IMR-90 (cell line): ENCODE measurements at regions not wholly inside any gene's neighbourhood (a gene's known extent, or its start where the extent isn't known, plus 50 kb on each side); places are given as distances from the start of the nearest gene placed in this dataset.

Experiments
- ATAC-seq: fragments of 200-7000 bp; cut with Tn5 transposase; 2 replicates; pipeline ENCODE4 v1.9.1; 2020; ENCODE audit warnings: low read depth, mild to moderate bottlenecking, moderate library complexity
- BruUV-seq: library from RNA; stranded (reverse); fragments of 400-500 nt; replicated peaks from 2 replicates; lab custom pipeline; 2021; lab: Mats Ljungman, UMichigan
- CTCF ChIA-PET: fragments of 300-600 bp; formaldehyde crosslinking; extraction: SDS; loops from one replicate; lab custom pipeline; 2021; ENCODE audit warnings: antibody characterized with exemption; lab: Yijun Ruan, JAX
- POLR2A ChIA-PET: fragments of 300-600 bp; sonication (Branson Sonifier 250); formaldehyde crosslinking; loops from one replicate; lab custom pipeline; 2022; ENCODE audit warnings: antibody characterized with exemption; ENCODE audit not compliant: unreplicated experiment; lab: Charles Lee
- DNase-seq: peaks from one replicate; pipeline ENCODE4 v3.0.0; 2013
- H2AFZ ChIP-seq: replicated peaks from 2 replicates; pipeline ENCODE3; 2013; ENCODE audit warnings: low read length, mild to moderate bottlenecking; ENCODE audit not compliant: poor library complexity
- H2AK5ac ChIP-seq: 2 replicates; pipeline ENCODE4 v1.6.1; 2013; ENCODE audit warnings: low read depth, low read length, inconsistent platforms
- H2AK9ac ChIP-seq: replicated peaks from 2 replicates; pipeline ENCODE3; 2013; ENCODE audit warnings: mild to moderate bottlenecking, low read depth, low read length, moderate library complexity; ENCODE audit not compliant: poor library complexity
- H2BK120ac ChIP-seq: 2 replicates; pipeline ENCODE4 v1.6.1; 2013; ENCODE audit warnings: low read depth, low read length, inconsistent platforms
- H2BK15ac ChIP-seq: 3 replicates; pipeline ENCODE4 v1.6.1; 2013; ENCODE audit warnings: low read depth, low read length, inconsistent platforms
- H2BK20ac ChIP-seq: 2 replicates; pipeline ENCODE4 v1.6.1; 2013; ENCODE audit warnings: low read depth, mild to moderate bottlenecking, inconsistent platforms, low read length, moderate library complexity
- H2BK5ac ChIP-seq: 2 replicates; pipeline ENCODE4 v1.6.1; 2013; ENCODE audit warnings: mild to moderate bottlenecking, low read depth, low read length, inconsistent platforms; ENCODE audit not compliant: poor library complexity, severe bottlenecking
- H3K14ac ChIP-seq: replicated peaks from 2 replicates; pipeline ENCODE4 v1.6.1; 2013; ENCODE audit warnings: low read depth, low read length, inconsistent platforms
- H3K18ac ChIP-seq: 2 replicates; pipeline ENCODE4 v1.6.1; 2013; ENCODE audit warnings: low read depth, low read length, control low read depth
- H3K23ac ChIP-seq: 2 replicates; pipeline ENCODE4 v1.6.1; 2013; ENCODE audit warnings: low read depth, low read length, inconsistent platforms
- H3K27ac ChIP-seq: 2 replicates; pipeline ENCODE4 v1.5.1; 2013; ENCODE audit warnings: mild to moderate bottlenecking, control low read depth, low read length; ENCODE audit not compliant: insufficient read depth
- H3K27me3 ChIP-seq: 2 replicates; pipeline ENCODE4 v1.6.1; 2013; ENCODE audit warnings: low read length; ENCODE audit not compliant: control insufficient read depth, insufficient read depth
- H3K36me3 ChIP-seq: 2 replicates; pipeline ENCODE4 v1.6.1; 2013; ENCODE audit warnings: low read length, mixed read lengths; ENCODE audit not compliant: control insufficient read depth, insufficient read depth
- H3K4ac ChIP-seq: 2 replicates; pipeline ENCODE4 v1.6.1; 2013; ENCODE audit warnings: low read depth, low read length, inconsistent platforms
- H3K4me1 ChIP-seq: 2 replicates; pipeline ENCODE4 v1.6.1; 2013; ENCODE audit warnings: low read length, mixed read lengths; ENCODE audit not compliant: control insufficient read depth, insufficient read depth
- H3K4me2 ChIP-seq: 2 replicates; pipeline ENCODE4 v1.6.1; 2013; ENCODE audit warnings: low read depth, mild to moderate bottlenecking, control low read depth, low read length, moderate library complexity
- H3K4me3 ChIP-seq: 2 replicates; pipeline ENCODE4 v1.5.1; 2013; ENCODE audit warnings: low read depth, mild to moderate bottlenecking, control low read depth, low read length, moderate library complexity; ENCODE audit not compliant: insufficient read depth
- H3K56ac ChIP-seq: 2 replicates; pipeline ENCODE4 v1.6.1; 2013; ENCODE audit warnings: low read length, inconsistent platforms; ENCODE audit not compliant: insufficient read depth; ENCODE audit errors: extremely low read depth
- H3K79me1 ChIP-seq, 2 experiments: 2 replicates each; pipeline ENCODE4 v1.6.1; 2013; ENCODE audit warnings: low read length in 2 of 2, inconsistent platforms in 1 of 2, low read depth in 1 of 2
- H3K9ac ChIP-seq: 2 replicates; pipeline ENCODE4 v1.6.1; 2013; ENCODE audit warnings: low read depth, low read length, control low read depth
- H3K9me1 ChIP-seq: 2 replicates; pipeline ENCODE4 v1.6.1; 2013; ENCODE audit warnings: low read length, inconsistent platforms; ENCODE audit not compliant: insufficient read depth
- H3K9me3 ChIP-seq: 2 replicates; pipeline ENCODE4 v1.6.1; 2013; ENCODE audit warnings: low read length; ENCODE audit not compliant: control insufficient read depth, insufficient read depth
- H4K20me1 ChIP-seq: 2 replicates; pipeline ENCODE4 v1.6.1; 2013; ENCODE audit warnings: low read length, inconsistent platforms; ENCODE audit not compliant: insufficient read depth
- H4K5ac ChIP-seq: 2 replicates; pipeline ENCODE4 v1.6.1; 2013; ENCODE audit warnings: mild to moderate bottlenecking, low read depth, low read length, control low read depth
- H4K8ac ChIP-seq, 2 experiments: 2 replicates each; pipeline ENCODE4 v1.6.1; 2013; ENCODE audit warnings: low read depth in 2 of 2, low read length in 2 of 2, control low read depth in 1 of 2, inconsistent platforms in 1 of 2
- H4K91ac ChIP-seq: 2 replicates; pipeline ENCODE4 v1.6.1; 2013; ENCODE audit warnings: low read depth, low read length, inconsistent platforms; ENCODE audit not compliant: insufficient read depth
- BHLHE40 ChIP-seq: fragments of 150-350 bp; IDR thresholded peaks from 2 replicates; pipeline ENCODE4 v1.6.1; 2016; ENCODE audit warnings: mild to moderate bottlenecking, low read depth, low read length
- CTCF ChIP-seq: conservative IDR thresholded peaks from 2 replicates; pipeline ENCODE4 v1.5.1; 2012; ENCODE audit warnings: mild to moderate bottlenecking, low read depth, low read length, improper control_type of control experiment
- ELK1 ChIP-seq: fragments of 150-350 bp; IDR thresholded peaks from 2 replicates; pipeline ENCODE4 v1.6.1; 2016; ENCODE audit warnings: low read depth, mild to moderate bottlenecking, low read length, moderate library complexity, borderline replicate concordance
- MAFK ChIP-seq: IDR thresholded peaks from 2 replicates; pipeline ENCODE4 v1.6.1; 2012; ENCODE audit warnings: low read depth, low read length, improper control_type of control experiment
- MAZ ChIP-seq: IDR thresholded peaks from 2 replicates; pipeline ENCODE4 v1.6.1; 2012; ENCODE audit warnings: low read depth, mild to moderate bottlenecking, low read length, improper control_type of control experiment, moderate library complexity, borderline replicate concordance
- WGBS, 2 experiments: methylation state at CpG; one replicate each; pipeline versions ENCODE4 v1.1.5 to v1.1.7; 2013; ENCODE audit warnings: missing lambda C conversion rate in 2 of 2; ENCODE audit not compliant: insufficient read length in 1 of 2; ENCODE audit errors: extremely low coverage in 2 of 2; 5-methylcytosine and 5-hydroxymethylcytosine counted together
- dilution Hi-C: fragments of 300-500 bp; cut with HindIII; formaldehyde crosslinking; loops from one replicate; pipeline ENCODE4 v1.14.3; 2018; ENCODE audit warnings: low sequenced_read_pairs; ENCODE audit not compliant: unreplicated experiment
- in situ Hi-C: fragments of 300-500 bp; cut with MboI; formaldehyde crosslinking; loops from 3 replicates; pipeline ENCODE4 v1.14.3; 2019; ENCODE audit warnings: low sequenced_read_pairs, inconsistent platforms, mixed read lengths
- intact Hi-C: fragments of 100-400 bp; cut with micrococcal nuclease; formaldehyde crosslinking; loops from 2 replicates; pipeline ENCODE4 v1.10.0; 2022

- no peak overlapping the region for H3K9ac ChIP-seq
- ATAC-seq, result no peak
- H3K4me1 ChIP-seq, result no peaks in the 10 kb centered on the region
- H2BK5ac ChIP-seq, result no peak overlapping the region
- no peak overlapping the region for H4K5ac ChIP-seq
- H3K23ac ChIP-seq, result no peak overlapping the region
- H2AK5ac ChIP-seq, result no peak overlapping the region
- H3K9me1 ChIP-seq, result no peaks in the 10 kb centered on the region
- no peak overlapping the region for H3K56ac ChIP-seq
- H4K91ac ChIP-seq, result no peak overlapping the region
- WGBS, 2 experiments, result no CpG with 5 or more reads among the region's 3 CpGs
- H3K27me3 ChIP-seq, result no peaks in the 10 kb centered on the region
- no peak overlapping the region for H3K18ac ChIP-seq
- no peak overlapping the region for H3K4me3 ChIP-seq
- CTCF ChIA-PET, result no interaction called here
- in situ Hi-C loops (no loop called here), intact Hi-C loops (no loop called here), dilution Hi-C loops (no loop called here)
- no peak overlapping the region for H2BK120ac ChIP-seq
- H2BK20ac ChIP-seq, result no peak overlapping the region
- H3K4ac ChIP-seq, result no peak overlapping the region
- no peaks in the 10 kb centered on the region for H3K9me3 ChIP-seq
- no peaks in the 10 kb centered on the region for H3K36me3 ChIP-seq
- no peak overlapping the region for H2BK15ac ChIP-seq
- H2AFZ ChIP-seq, result no peak overlapping the region
- no peak overlapping the region for H4K8ac ChIP-seq
- H3K14ac ChIP-seq, result no peak overlapping the region
- no peak for DNase-seq
- H3K27ac ChIP-seq, result no peak overlapping the region
- TF ChIP-seq CTCF (no peak), ELK1 (no peak), MAZ (no peak), MAFK (no peak), BHLHE40 (no peak)
- H4K20me1 ChIP-seq, result no peaks in the 10 kb centered on the region
- no peak overlapping the region for H3K4me2 ChIP-seq
- no TSS peak for BruUV-seq
- H2AK9ac ChIP-seq, result no peak overlapping the region
- no peaks in the 10 kb centered on the region for H3K79me1 ChIP-seq
- POLR2A ChIA-PET, result no interaction called here
These were observed 114.4 kb upstream of the SERTM1 start for GRCh38 chr13:36559375-36559774.
